Gastroesophageal sphincter (tissue), 4 donors: ENCODE measurements at regions not wholly inside any gene's neighbourhood (a gene's known extent, or its start where the extent isn't known, plus 50 kb on each side); places are given as distances from the start of the nearest gene placed in this dataset.

Experiments used
- ATAC-seq: fragments of 150-250 bp; one replicate; pipeline ENCODE4 v1.9.1; 2016; ENCODE audit warnings: mild to moderate bottlenecking, moderate library complexity
- H3K27ac ChIP-seq, 4 donors: fragments of 200-600 bp; sonication (generic) in 3 of 4; 1 replicate in 3 of 4; 2 replicates in 1 of 4; pipeline ENCODE4 v1.5.1; 2016 to 2019
- H3K27me3 ChIP-seq: fragments of 200-600 bp; sonication (generic); one replicate; pipeline ENCODE4 v1.5.1; 2019
- H3K36me3 ChIP-seq, 2 donors: fragments of 200-600 bp; sonication (generic); one replicate each; pipeline ENCODE4 v1.5.1; 2019; ENCODE audit warnings: control low read depth in 1 of 2
- H3K4me1 ChIP-seq, 3 donors: fragments of 200-600 bp; sonication (generic); 1 replicate in 2 of 3; 2 replicates in 1 of 3; pipeline ENCODE4 v1.5.1; 2016 to 2019; ENCODE audit warnings: control low read depth in 2 of 3
- H3K4me3 ChIP-seq, 2 donors: fragments of 200-600 bp; sonication (generic); one replicate each; pipeline ENCODE4 v1.5.1; 2019; ENCODE audit warnings: mild to moderate bottlenecking in 1 of 2, moderate library complexity in 1 of 2
- H3K9me3 ChIP-seq, 3 donors: fragments of 200-600 bp; sonication (generic); one replicate each; pipeline ENCODE4 v1.5.1; 2017 to 2019; ENCODE audit warnings: control low read depth in 2 of 3
- CTCF ChIP-seq, 4 experiments: fragments of 200-600 bp in 2 of 4; fragments of 450-650 bp in 2 of 4; sonication (generic) in 1 of 4; IDR thresholded peaks; one replicate each; pipeline ENCODE4 v1.5.1; 2017 to 2019; ENCODE audit warnings: antibody characterized with exemption in 4 of 4, mild to moderate bottlenecking in 2 of 4, moderate library complexity in 2 of 4
- EP300 ChIP-seq: sonication (generic); formaldehyde crosslinking; IDR thresholded peaks from one replicate; pipeline ENCODE4 v1.6.1; 2017; ENCODE audit warnings: antibody characterized with exemption, mild to moderate bottlenecking
- POLR2A ChIP-seq, 2 donors: fragments of 450-650 bp; IDR thresholded peaks; one replicate each; pipeline ENCODE4 v1.6.1; 2017; ENCODE audit warnings: antibody characterized with exemption in 2 of 2, mild to moderate bottlenecking in 2 of 2, moderate library complexity in 1 of 2
- POLR2AphosphoS5 ChIP-seq: sonication (generic); formaldehyde crosslinking; IDR thresholded peaks from one replicate; pipeline ENCODE4 v1.6.1; 2017; ENCODE audit warnings: antibody characterized with exemption
- WGBS, 2 donors: methylation state at CpG; one replicate each; pipeline ENCODE4 v1.1.5; 2018; ENCODE audit warnings: low coverage in 1 of 2; 5-methylcytosine and 5-hydroxymethylcytosine counted together

- Histone ChIP-seq H3K27ac (no peak overlapping the region), H3K9me3 (no peaks in the 10 kb centered on the region), H3K4me1 (no peaks in the 10 kb centered on the region), H3K27me3 (no peaks in the 10 kb centered on the region), H3K4me3 (no peak overlapping the region), H3K36me3 (no peaks in the 10 kb centered on the region)
- 56 to 58% methylated on average over 6 of the region's 6 CpGs for WGBS, 2 donors
- TF ChIP-seq CTCF (IDR thresholded peaks at IDR 0.05) (no peak), EP300 (no peak), POLR2A (IDR thresholded peaks at IDR 0.05) (no peak), POLR2AphosphoS5 (no peak)
- ATAC-seq, result no peak
Measured at GRCh38 chr12:66804563-66804974, 125.7 kb upstream of the GRIP1 start.

GRCh38 chr12:66808606-66809005 is 129.7 kb upstream of the GRIP1 start:
- no peaks in the 10 kb centered on the region for H3K36me3 ChIP-seq
- H3K27ac ChIP-seq, result no peak overlapping the region
- no peaks in the 10 kb centered on the region for H3K27me3 ChIP-seq
- H3K4me1 ChIP-seq, result no peaks in the 10 kb centered on the region
- no peaks in the 10 kb centered on the region for H3K9me3 ChIP-seq
- no peak for ATAC-seq
- no peak overlapping the region for H3K4me3 ChIP-seq
- no peak for TF ChIP-seq EP300
- 60 to 75% methylated on average over 1 of the region's 1 CpG for WGBS, 2 donors

GRCh38 chr12:66813137-66813892 is 134.4 kb upstream of the GRIP1 start:
- no peaks in the 10 kb centered on the region for H3K36me3 ChIP-seq
- 61 to 91% methylated on average over 1 to 2 of the region's 2 CpGs for WGBS, 2 donors
- H3K4me1 ChIP-seq, result no peaks in the 10 kb centered on the region
- TF ChIP-seq POLR2A (IDR thresholded peaks at IDR 0.05) (no peak), POLR2AphosphoS5 (no peak), EP300 (no peak), CTCF (IDR thresholded peaks at IDR 0.05) (no peak)
- no peak overlapping the region for H3K4me3 ChIP-seq
- H3K9me3 ChIP-seq, result no peaks in the 10 kb centered on the region
- no peak for ATAC-seq
- no peaks in the 10 kb centered on the region for H3K27me3 ChIP-seq
- no peak overlapping the region for H3K27ac ChIP-seq

- TF ChIP-seq CTCF (IDR thresholded peaks at IDR 0.05) (no peak), POLR2AphosphoS5 (no peak), EP300 (no peak), POLR2A (IDR thresholded peaks at IDR 0.05) (no peak)
- no peak overlapping the region for H3K27ac ChIP-seq
- no peak overlapping the region for H3K4me3 ChIP-seq
- no peak for ATAC-seq
- peaks cover 0 to 13% (median 0%) of the 10 kb centered on the region in 3 donors for H3K4me1 ChIP-seq
- H3K9me3 ChIP-seq, result no peaks in the 10 kb centered on the region
- H3K27me3 ChIP-seq, result no peaks in the 10 kb centered on the region
- no peaks in the 10 kb centered on the region for H3K36me3 ChIP-seq
Measured at GRCh38 chr12:66819587-66819986, 140.7 kb upstream of the GRIP1 start.

GRCh38 chr12:66822961-66823360 is 144.1 kb upstream of the GRIP1 start:
- H3K4me1 ChIP-seq, result peaks cover 0 to 14% (median 0%) of the 10 kb centered on the region in 3 donors
- H3K4me3 ChIP-seq, result no peak overlapping the region
- no peaks in the 10 kb centered on the region for H3K36me3 ChIP-seq
- no peak for ATAC-seq
- H3K9me3 ChIP-seq, result no peaks in the 10 kb centered on the region
- no peak overlapping the region for H3K27ac ChIP-seq
- TF ChIP-seq POLR2A (IDR thresholded peaks at IDR 0.05), result no peak
- no peak for TF ChIP-seq POLR2AphosphoS5
- no peak for TF ChIP-seq CTCF (IDR thresholded peaks at IDR 0.05)
- no peak for TF ChIP-seq EP300
- H3K27me3 ChIP-seq, result no peaks in the 10 kb centered on the region
